ENCODE measurements at regions not wholly inside any gene's neighbourhood (a gene's known extent, or its start where the extent isn't known, plus 50 kb on each side); places are given as distances from the start of the nearest gene placed in this dataset.

DNA sequence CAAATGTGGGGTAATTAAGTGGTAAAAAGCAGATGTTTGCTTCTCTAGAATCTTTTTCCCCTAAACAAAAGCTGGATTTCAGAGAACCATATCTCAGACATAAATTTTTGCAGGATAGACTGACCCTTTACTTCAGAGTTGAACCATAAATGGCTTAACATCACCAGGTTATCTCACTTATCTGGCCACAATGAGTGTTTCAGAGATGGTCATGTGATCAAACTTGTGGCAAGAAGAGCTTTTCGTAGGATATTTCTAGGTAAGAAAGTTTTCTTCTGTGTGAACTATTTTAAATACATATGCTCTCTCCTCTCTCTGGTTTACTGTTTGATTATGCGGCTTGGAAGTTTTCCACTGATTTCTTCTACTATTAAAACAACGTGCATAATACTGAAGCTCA is 270.2 kb upstream of the TFAP2D start:
- H3K4me3 ChIP-seq (ENCODE audit: low read length in 2 of 2): no peak overlapping the region
- WGBS, 2 donors: 85 to 88% methylated on average over 3 of the region's 3 CpGs
- intact Hi-C loops (cut with DNase I): no loop called here
- H3K27ac ChIP-seq (ENCODE audit: low read depth in 1 of 2, low read length in 2 of 2): no peak overlapping the region
- no peaks in the 10 kb centered on the region for H3K4me1 ChIP-seq (ENCODE audit: control insufficient read depth in 1 of 2, insufficient read depth in 2 of 2, low read length in 2 of 2)
- ATAC-seq (ENCODE audit: low FRiP score) (no peak), DNase-seq (no peak)
- H3K27me3 ChIP-seq (ENCODE audit: control insufficient read depth in 1 of 2, insufficient read depth in 2 of 2, low read length in 1 of 2): no peaks in the 10 kb centered on the region
- no peaks in the 10 kb centered on the region for H3K9me3 ChIP-seq (ENCODE audit: control insufficient read depth, low read length)
- no peaks in the 10 kb centered on the region for H3K36me3 ChIP-seq (ENCODE audit: control insufficient read depth in 1 of 2, insufficient read depth in 2 of 2, low read length in 1 of 2)

DNA sequence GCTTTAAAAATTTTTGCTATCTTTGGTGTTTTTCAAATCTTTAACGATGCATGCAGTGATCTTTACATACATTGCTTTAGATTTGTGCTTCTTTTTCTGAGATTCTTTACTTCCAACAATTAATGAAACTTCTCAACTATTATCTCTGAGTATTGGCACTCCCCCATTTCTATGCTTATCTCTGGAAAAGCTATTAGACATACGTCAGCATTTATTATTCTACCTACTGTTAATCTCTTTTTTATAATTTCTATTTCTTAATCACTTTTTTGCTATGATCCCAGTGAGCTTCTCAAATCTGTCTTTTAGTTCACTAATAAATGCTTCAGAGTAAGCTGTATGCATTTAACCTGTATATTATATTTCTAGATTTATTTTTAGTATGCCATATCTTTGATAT is 264.2 kb upstream of the TFAP2D start:
- Histone ChIP-seq H3K4me1 (ENCODE audit: control insufficient read depth in 1 of 2, insufficient read depth in 2 of 2, low read length in 2 of 2) (no peaks in the 10 kb centered on the region), H3K27me3 (ENCODE audit: control insufficient read depth in 1 of 2, insufficient read depth in 2 of 2, low read length in 1 of 2) (no peaks in the 10 kb centered on the region), H3K27ac (ENCODE audit: low read depth in 1 of 2, low read length in 2 of 2) (no peak overlapping the region), H3K4me3 (ENCODE audit: low read length in 2 of 2) (no peak overlapping the region), H3K36me3 (ENCODE audit: control insufficient read depth in 1 of 2, insufficient read depth in 2 of 2, low read length in 1 of 2) (no peaks in the 10 kb centered on the region), H3K9me3 (ENCODE audit: control insufficient read depth, low read length) (no peaks in the 10 kb centered on the region)
- DNase-seq (no peak), ATAC-seq (ENCODE audit: low FRiP score) (no peak)
- intact Hi-C loops (cut with DNase I): no loop called here
- 51 to 63% methylated on average over 2 of the region's 2 CpGs for WGBS, 2 donors

DNA sequence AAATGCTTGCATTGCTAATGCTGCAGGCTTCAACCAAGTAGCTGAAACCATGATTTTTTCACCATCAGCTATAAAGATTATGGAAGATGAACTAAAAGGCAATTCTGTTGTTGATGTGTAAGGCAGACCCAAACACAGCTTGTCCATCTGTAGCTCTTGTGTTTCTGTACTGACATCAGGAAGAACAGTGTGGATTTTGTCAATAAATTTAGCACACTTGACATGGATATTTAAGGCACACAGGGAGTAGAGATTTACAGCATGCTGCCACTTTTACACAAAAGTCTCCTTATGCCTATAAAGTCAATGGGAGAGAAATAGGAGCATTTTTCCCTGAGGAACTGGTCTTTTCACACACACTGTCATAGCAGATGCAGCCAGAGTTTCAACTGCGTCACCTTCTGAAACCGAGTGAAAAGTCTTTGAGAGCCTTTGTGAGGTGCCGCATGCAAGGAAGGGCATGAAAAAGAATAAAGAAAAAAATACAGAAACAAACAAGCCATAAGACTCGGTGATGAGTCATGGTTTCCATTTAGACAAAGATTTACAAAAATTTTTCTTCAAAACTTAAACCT is 261.4 kb upstream of the TFAP2D start:
- H3K36me3 ChIP-seq (ENCODE audit: control insufficient read depth in 1 of 2, insufficient read depth in 2 of 2, low read length in 1 of 2): no peaks in the 10 kb centered on the region
- H3K4me1 ChIP-seq (ENCODE audit: control insufficient read depth in 1 of 2, insufficient read depth in 2 of 2, low read length in 2 of 2): no peaks in the 10 kb centered on the region
- ATAC-seq (ENCODE audit: low FRiP score) (no peak), DNase-seq (no peak)
- no peaks in the 10 kb centered on the region for H3K27me3 ChIP-seq (ENCODE audit: control insufficient read depth in 1 of 2, insufficient read depth in 2 of 2, low read length in 1 of 2)
- H3K9me3 ChIP-seq (ENCODE audit: control insufficient read depth, low read length): no peaks in the 10 kb centered on the region
- H3K4me3 ChIP-seq (ENCODE audit: low read length in 2 of 2): no peak overlapping the region
- 64 to 68% methylated on average over 4 of the region's 4 CpGs for WGBS, 2 donors
- no peak overlapping the region for H3K27ac ChIP-seq (ENCODE audit: low read depth in 1 of 2, low read length in 2 of 2)
- intact Hi-C loops (cut with DNase I): no loop called here

DNA sequence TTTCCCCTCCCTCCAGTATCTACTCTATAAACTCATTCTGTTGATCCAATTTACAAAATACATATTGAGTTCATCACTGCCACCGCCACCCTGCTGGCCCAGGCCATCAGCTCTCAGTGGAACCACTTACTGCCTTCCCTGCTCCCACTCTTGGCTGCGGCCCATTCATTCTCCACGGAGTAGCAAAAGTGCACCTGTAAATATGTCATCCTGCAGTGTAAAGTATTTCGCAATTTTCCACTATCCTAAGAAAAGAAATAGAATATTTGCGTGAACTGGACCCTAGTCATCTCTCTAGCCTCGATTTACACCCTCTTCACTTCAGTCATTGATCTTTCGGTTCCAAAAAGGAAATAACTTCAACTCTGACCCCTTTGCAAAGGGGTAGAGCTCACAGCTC is 258.3 kb upstream of the TFAP2D start:
- no peak for ATAC-seq (ENCODE audit: low FRiP score)

DNA sequence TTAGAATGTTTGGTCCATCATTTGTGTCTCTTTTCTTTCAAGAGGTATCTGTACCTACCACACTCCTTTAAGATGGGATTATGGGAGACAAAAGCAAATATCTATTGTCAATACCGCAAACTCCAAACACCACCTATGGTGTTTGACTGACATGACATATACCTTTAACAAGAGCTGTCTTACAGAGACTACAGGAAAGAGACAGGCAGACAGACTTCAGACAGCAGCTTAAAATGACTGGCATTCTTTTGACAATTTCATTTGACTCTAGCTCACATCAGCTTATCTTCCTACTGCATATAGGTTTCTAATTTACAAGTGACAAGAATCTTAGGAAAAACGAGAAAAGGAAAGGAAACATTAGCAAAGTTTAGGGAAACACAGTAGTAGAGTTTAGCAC is 256.0 kb upstream of the TFAP2D start:
- DNase-seq (no peak), ATAC-seq (ENCODE audit: low FRiP score) (no peak)
- no peak overlapping the region for H3K4me3 ChIP-seq (ENCODE audit: low read length in 2 of 2)
- H3K9me3 ChIP-seq (ENCODE audit: control insufficient read depth, low read length): no peaks in the 10 kb centered on the region
- no peak overlapping the region for H3K27ac ChIP-seq (ENCODE audit: low read depth in 1 of 2, low read length in 2 of 2)
- intact Hi-C loops (cut with DNase I): no loop called here
- no peaks in the 10 kb centered on the region for H3K27me3 ChIP-seq (ENCODE audit: control insufficient read depth in 1 of 2, insufficient read depth in 2 of 2, low read length in 1 of 2)
- no peaks in the 10 kb centered on the region for H3K4me1 ChIP-seq (ENCODE audit: control insufficient read depth in 1 of 2, insufficient read depth in 2 of 2, low read length in 2 of 2)
- 75 to 76% methylated on average over 2 of the region's 2 CpGs for WGBS, 2 donors
- no peaks in the 10 kb centered on the region for H3K36me3 ChIP-seq (ENCODE audit: control insufficient read depth in 1 of 2, insufficient read depth in 2 of 2, low read length in 1 of 2)

More for the DNA sequence above, 258.3 kb upstream of the TFAP2D start:
- H3K36me3 ChIP-seq (ENCODE audit: control insufficient read depth in 1 of 2, insufficient read depth in 2 of 2, low read length in 1 of 2): no peaks in the 10 kb centered on the region
- no peaks in the 10 kb centered on the region for H3K4me1 ChIP-seq (ENCODE audit: control insufficient read depth in 1 of 2, insufficient read depth in 2 of 2, low read length in 2 of 2)
- H3K27me3 ChIP-seq (ENCODE audit: control insufficient read depth in 1 of 2, insufficient read depth in 2 of 2, low read length in 1 of 2): no peaks in the 10 kb centered on the region
- intact Hi-C loops (cut with DNase I): no loop called here
- DNase-seq: no peak
- no peaks in the 10 kb centered on the region for H3K9me3 ChIP-seq (ENCODE audit: control insufficient read depth, low read length)
- H3K27ac ChIP-seq (ENCODE audit: low read depth in 1 of 2, low read length in 2 of 2): no peak overlapping the region
- no peak overlapping the region for H3K4me3 ChIP-seq (ENCODE audit: low read length in 2 of 2)
- 78 to 82% methylated on average over 7 of the region's 7 CpGs for WGBS, 2 donors

DNA sequence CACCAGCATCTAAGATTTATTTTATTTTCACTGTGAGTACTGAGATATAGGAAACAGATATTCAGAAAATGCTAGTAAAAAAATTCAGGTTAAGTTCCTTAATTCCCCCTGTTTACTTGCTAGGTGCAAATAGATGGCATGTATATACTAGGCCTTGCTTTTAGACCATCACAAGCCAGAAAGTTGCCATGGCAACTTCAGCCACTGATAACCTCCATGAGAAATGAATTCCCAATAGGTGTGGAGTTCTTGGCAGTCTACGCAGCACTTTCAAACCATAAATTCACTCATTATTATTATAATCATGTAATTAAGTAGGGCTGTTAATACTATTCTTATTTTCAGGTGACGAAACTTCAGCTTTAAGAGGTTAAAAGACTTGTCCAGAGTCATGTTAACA is 251.6 kb upstream of the TFAP2D start:
- DNase-seq (no peak), ATAC-seq (ENCODE audit: low FRiP score) (no peak)
- Histone ChIP-seq H3K27ac (ENCODE audit: low read depth in 1 of 2, low read length in 2 of 2) (no peak overlapping the region), H3K4me1 (ENCODE audit: control insufficient read depth in 1 of 2, insufficient read depth in 2 of 2, low read length in 2 of 2) (no peaks in the 10 kb centered on the region), H3K4me3 (ENCODE audit: low read length in 2 of 2) (no peak overlapping the region), H3K9me3 (ENCODE audit: control insufficient read depth, low read length) (no peaks in the 10 kb centered on the region), H3K27me3 (ENCODE audit: control insufficient read depth in 1 of 2, insufficient read depth in 2 of 2, low read length in 1 of 2) (no peaks in the 10 kb centered on the region), H3K36me3 (ENCODE audit: control insufficient read depth in 1 of 2, insufficient read depth in 2 of 2, low read length in 1 of 2) (no peaks in the 10 kb centered on the region)
- intact Hi-C loops (cut with DNase I): loop anchor here in 1 of 2 donors (5.0 kb wide), 1 partner anchor 174 kb away; no protein-coding TSS in a partner anchor
- WGBS, 2 donors: 75 to 76% methylated on average over 2 of the region's 2 CpGs

DNA sequence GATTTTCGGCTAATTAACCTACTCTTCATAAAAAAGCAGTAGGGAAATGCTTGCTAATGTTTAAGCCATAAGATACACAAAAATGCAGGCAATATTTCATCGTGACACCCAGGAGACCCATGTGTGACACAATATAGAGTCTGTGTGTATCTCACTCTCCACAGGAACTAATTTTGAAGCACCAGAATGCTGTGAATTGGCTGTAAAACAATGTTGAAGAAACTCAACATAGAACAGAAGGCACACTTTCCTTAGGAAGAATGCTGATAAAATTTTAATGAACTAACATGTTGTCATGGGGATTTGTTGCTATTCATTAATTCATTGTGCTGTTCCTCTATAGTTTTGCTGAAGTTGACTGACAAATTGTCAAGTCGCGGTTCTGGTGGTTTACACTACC is 249.4 kb upstream of the TFAP2D start:
- intact Hi-C loops (cut with DNase I): loop anchor here in 1 of 2 donors (5.0 kb wide), 1 partner anchor 177 kb away; no protein-coding TSS in a partner anchor
- no peaks in the 10 kb centered on the region for H3K27me3 ChIP-seq (ENCODE audit: control insufficient read depth in 1 of 2, insufficient read depth in 2 of 2, low read length in 1 of 2)
- DNase-seq (no peak), ATAC-seq (ENCODE audit: low FRiP score) (no peak)
- H3K4me3 ChIP-seq (ENCODE audit: low read length in 2 of 2): no peak overlapping the region
- no peak overlapping the region for H3K27ac ChIP-seq (ENCODE audit: low read depth in 1 of 2, low read length in 2 of 2)
- no peaks in the 10 kb centered on the region for H3K9me3 ChIP-seq (ENCODE audit: control insufficient read depth, low read length)
- 75 to 86% methylated on average over 4 of the region's 4 CpGs for WGBS, 2 donors
- H3K4me1 ChIP-seq (ENCODE audit: control insufficient read depth in 1 of 2, insufficient read depth in 2 of 2, low read length in 2 of 2): no peaks in the 10 kb centered on the region
- no peaks in the 10 kb centered on the region for H3K36me3 ChIP-seq (ENCODE audit: control insufficient read depth in 1 of 2, insufficient read depth in 2 of 2, low read length in 1 of 2)

DNA sequence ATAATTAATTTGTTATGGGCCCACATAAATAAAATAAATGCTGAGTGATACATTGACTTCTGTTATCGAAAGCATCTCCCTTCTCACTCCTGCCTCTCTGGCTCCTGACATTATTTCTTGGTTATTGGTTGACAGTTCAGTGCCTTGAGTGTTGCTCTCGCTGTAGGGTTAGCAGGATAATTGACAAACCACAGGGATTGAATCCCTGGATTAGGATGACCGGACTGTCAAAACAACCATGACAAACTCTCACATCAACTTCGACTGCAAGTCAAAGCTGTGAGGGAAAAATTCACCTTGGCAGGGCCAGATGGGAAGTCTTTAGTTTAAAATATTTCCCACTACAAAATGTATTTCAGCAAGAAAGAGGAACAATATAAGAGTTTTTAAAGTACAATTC is 245.4 kb upstream of the TFAP2D start:
- H3K9me3 ChIP-seq (ENCODE audit: control insufficient read depth, low read length): peaks cover 1% of the 10 kb centered on the region
- H3K4me1 ChIP-seq (ENCODE audit: control insufficient read depth in 1 of 2, insufficient read depth in 2 of 2, low read length in 2 of 2): no peaks in the 10 kb centered on the region
- ATAC-seq (ENCODE audit: low FRiP score): no peak
- 68 to 71% methylated on average over 4 of the region's 4 CpGs for WGBS, 2 donors
- no peak for DNase-seq
- H3K4me3 ChIP-seq (ENCODE audit: low read length in 2 of 2): no peak overlapping the region
- intact Hi-C loops (cut with DNase I): no loop called here
- H3K27ac ChIP-seq (ENCODE audit: low read depth in 1 of 2, low read length in 2 of 2): no peak overlapping the region
- H3K27me3 ChIP-seq (ENCODE audit: control insufficient read depth in 1 of 2, insufficient read depth in 2 of 2, low read length in 1 of 2): no peaks in the 10 kb centered on the region
- no peaks in the 10 kb centered on the region for H3K36me3 ChIP-seq (ENCODE audit: control insufficient read depth in 1 of 2, insufficient read depth in 2 of 2, low read length in 1 of 2)

DNA sequence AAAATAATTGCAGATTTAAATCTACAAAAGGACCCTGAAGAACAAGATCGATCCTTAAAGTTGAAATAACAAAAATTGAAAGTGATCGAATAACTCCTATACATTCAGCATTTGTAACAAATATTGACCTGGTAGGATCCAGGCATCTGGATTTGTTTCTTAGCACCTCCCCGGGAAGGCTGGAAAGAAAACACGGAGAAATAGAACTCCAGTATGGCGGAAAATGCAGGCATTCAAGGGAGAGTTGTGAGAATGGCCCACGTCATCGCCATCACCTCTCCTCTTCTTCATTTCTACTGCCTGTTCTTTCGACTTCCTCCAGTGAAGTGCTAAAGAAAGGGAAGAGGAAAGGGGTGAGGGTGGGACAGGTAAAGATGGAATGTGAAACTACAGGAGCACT is 242.3 kb upstream of the TFAP2D start:
- no peak for DNase-seq
- intact Hi-C loops (cut with DNase I): no loop called here
- Histone ChIP-seq H3K4me1 (ENCODE audit: control insufficient read depth in 1 of 2, insufficient read depth in 2 of 2, low read length in 2 of 2) (no peaks in the 10 kb centered on the region), H3K27ac (ENCODE audit: low read depth in 1 of 2, low read length in 2 of 2) (no peak overlapping the region), H3K9me3 (ENCODE audit: control insufficient read depth, low read length) (peaks cover 3% of the 10 kb centered on the region), H3K36me3 (ENCODE audit: control insufficient read depth in 1 of 2, insufficient read depth in 2 of 2, low read length in 1 of 2) (no peaks in the 10 kb centered on the region), H3K27me3 (ENCODE audit: control insufficient read depth in 1 of 2, insufficient read depth in 2 of 2, low read length in 1 of 2) (no peaks in the 10 kb centered on the region), H3K4me3 (ENCODE audit: low read length in 2 of 2) (no peak overlapping the region)
- ATAC-seq (ENCODE audit: low FRiP score): no peak
- 79 to 83% methylated on average over 8 of the region's 8 CpGs for WGBS, 2 donors
